ENCODE measurements at regions not wholly inside any gene's neighbourhood (a gene's known extent, or its start where the extent isn't known, plus 50 kb on each side); places are given as distances from the start of the nearest gene placed in this dataset.
A peak's percentile ranks its signal among the peaks of the same experiment; 100 is the strongest.

GRCh38 chr12:71233083-71233482, 75.3 kb upstream of the TSPAN8 start:
- no peak for DNase-seq

GRCh38 chr12:71230542-71230941, 72.7 kb upstream of the TSPAN8 start:
- no peak for DNase-seq

GRCh38 chr12:71223139-71223538, 65.3 kb upstream of the TSPAN8 start:
- no peak for DNase-seq

DNA sequence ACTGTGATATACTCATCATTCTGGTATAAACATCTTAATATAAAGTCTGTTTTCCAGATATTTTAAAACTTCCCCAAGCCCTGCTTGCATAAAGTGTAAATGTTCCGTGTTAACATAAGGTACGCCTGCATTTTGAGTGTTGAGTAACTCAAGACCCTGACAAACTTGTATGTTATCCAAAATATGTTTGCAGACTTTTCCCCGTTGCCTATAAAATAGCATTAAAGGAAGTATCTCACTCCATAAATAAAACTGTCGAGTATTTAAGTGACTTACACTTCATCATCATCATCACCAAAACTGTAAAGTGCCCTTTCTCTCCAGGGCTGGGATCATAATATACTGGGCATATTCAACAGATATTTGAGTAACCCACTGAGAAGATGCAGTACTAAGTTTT, 64.6 kb upstream of the TSPAN8 start:
- DNase-seq, result no peak

- DNase-seq, result no peak
Observed at GRCh38 chr12:71220260-71220659, 62.5 kb upstream of the TSPAN8 start.

- no peak for DNase-seq
Observed at GRCh38 chr12:71219224-71219623, 61.4 kb upstream of the TSPAN8 start.

DNA sequence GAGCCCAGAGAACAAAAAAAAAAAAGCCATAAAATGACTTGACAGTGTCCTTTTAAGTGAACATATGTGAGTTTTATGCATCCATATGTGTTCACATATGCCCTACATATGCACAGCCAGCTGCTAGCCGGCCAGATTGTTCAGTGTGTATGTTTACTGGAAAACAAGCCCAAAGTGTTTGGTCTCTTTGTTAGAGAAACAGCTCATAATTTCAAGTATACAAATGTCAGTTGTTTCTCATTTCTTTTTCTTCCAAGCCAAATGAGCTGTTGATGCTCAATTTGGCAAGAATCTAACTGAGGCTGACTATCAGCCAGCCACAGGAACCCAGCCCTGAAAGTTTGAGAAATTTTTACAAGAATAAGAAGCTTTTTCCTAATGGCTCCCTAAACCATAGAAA, 60.8 kb upstream of the TSPAN8 start:
- no peak for DNase-seq

DNA sequence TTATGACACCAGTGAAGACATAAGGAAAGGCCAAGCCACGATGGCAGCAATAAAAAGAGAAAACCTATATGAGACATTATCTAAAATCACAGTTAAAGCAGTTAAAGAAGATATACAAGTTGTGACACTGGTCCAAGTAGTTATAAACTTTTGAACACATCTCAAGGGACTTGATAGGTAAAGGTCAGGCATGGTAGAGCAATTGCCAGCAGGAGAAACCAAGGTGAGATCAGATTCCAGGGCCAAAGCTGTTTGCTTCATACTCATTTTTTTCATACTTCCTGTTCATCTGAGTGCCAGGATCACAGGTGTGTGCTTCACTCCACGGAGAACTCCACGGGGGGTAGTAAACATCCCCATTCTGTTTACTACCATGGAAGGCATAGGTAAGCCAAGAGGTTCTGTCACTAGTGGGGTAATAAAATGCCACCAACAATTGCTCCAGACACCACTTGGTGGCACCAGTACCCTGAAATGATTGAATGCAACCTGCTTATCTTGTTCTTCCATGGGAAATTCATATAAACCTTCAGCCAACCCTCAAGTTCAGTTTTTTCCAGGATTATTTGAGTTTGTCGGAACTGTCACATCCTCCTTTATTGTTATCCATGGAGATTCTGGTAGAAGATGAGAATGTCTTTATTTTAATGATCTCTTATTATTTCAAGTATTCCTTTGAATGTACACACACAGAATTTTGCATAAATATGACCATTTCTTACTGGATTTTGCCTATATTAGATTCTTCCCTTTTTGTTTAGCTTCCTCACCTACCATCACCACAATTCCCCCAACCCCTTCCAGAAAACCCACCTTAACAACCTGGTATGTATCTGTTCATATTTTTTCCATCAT, 59.2 kb upstream of the TSPAN8 start:
- peak; percentile 76 for DNase-seq

GRCh38 chr12:71214511-71215285, 56.9 kb upstream of the TSPAN8 start:
- no peak for DNase-seq

GRCh38 chr12:71208053-71208685, 50.4 kb upstream of the TSPAN8 start:
- DNase-seq, result no peak
